ENCODE measurements at regions not wholly inside any gene's neighbourhood (a gene's known extent, or its start where the extent isn't known, plus 50 kb on each side); places are given as distances from the start of the nearest gene placed in this dataset.

GRCh38 chr12:125284945-125285685 is 219.9 kb downstream of the AACS start:
- no peak for DNase-seq (ENCODE audit: low read depth in 2 of 2)
- no peak overlapping the region for H3K4me3 ChIP-seq (replicated peaks in 1 of 2; ENCODE audit: low read depth in 2 of 2, low read length in 2 of 2)
- TF ChIP-seq, protein P1, sequence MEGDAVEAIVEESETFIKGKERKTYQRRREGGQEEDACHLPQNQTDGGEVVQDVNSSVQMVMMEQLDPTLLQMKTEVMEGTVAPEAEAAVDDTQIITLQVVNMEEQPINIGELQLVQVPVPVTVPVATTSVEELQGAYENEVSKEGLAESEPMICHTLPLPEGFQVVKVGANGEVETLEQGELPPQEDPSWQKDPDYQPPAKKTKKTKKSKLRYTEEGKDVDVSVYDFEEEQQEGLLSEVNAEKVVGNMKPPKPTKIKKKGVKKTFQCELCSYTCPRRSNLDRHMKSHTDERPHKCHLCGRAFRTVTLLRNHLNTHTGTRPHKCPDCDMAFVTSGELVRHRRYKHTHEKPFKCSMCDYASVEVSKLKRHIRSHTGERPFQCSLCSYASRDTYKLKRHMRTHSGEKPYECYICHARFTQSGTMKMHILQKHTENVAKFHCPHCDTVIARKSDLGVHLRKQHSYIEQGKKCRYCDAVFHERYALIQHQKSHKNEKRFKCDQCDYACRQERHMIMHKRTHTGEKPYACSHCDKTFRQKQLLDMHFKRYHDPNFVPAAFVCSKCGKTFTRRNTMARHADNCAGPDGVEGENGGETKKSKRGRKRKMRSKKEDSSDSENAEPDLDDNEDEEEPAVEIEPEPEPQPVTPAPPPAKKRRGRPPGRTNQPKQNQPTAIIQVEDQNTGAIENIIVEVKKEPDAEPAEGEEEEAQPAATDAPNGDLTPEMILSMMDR (IDR thresholded peaks at IDR 0.05; ENCODE audit: low read depth, low read length) = no peak

DNA sequence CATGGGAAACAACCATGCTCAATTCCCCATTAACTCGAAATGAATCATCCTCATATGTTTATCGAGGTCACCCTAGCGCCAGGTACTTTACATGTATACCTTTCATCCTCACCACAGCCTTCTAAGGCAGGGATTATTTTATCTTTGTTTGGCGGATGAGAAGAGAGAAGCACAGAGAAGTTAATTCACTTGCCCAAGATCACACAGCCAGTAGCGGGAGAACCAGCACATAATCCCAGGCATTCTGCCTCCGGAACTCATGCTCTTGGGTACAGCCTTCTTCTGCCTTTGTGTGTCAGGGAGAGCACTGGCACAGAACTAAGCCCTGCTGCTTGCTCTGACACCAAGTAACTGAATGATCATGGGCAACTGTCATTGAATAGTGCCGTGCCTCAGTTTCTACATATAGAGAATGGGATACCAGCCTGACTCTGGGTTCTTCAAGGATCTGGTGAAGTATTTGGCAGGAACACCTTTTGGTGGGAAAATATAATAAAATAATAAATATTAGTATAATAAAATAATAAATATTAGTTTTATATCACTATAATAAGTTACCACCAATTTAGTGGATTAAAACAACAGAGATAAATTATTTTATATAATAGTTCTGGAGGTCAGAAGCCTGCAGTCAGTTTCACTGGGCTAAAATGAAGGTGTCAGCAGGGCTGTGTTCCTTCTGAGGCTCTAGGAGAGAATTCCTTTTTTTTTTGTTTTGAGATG is 220.9 kb downstream of the AACS start:
- H3K4me3 ChIP-seq (replicated peaks in 1 of 2; ENCODE audit: low read depth in 2 of 2, low read length in 2 of 2) = no peak overlapping the region
- no peak for DNase-seq (ENCODE audit: low read depth in 2 of 2)
- TF ChIP-seq, protein P1 (IDR thresholded peaks at IDR 0.05; ENCODE audit: low read depth, low read length) = no peak

- TF ChIP-seq, protein P1 (IDR thresholded peaks at IDR 0.05; ENCODE audit: low read depth, low read length) = no peak
- no peak for DNase-seq (ENCODE audit: low read depth in 2 of 2)
- no peak overlapping the region for H3K4me3 ChIP-seq (replicated peaks in 1 of 2; ENCODE audit: low read depth in 2 of 2, low read length in 2 of 2)
These were observed 222.1 kb downstream of the AACS start for GRCh38 chr12:125287155-125287847.

DNA sequence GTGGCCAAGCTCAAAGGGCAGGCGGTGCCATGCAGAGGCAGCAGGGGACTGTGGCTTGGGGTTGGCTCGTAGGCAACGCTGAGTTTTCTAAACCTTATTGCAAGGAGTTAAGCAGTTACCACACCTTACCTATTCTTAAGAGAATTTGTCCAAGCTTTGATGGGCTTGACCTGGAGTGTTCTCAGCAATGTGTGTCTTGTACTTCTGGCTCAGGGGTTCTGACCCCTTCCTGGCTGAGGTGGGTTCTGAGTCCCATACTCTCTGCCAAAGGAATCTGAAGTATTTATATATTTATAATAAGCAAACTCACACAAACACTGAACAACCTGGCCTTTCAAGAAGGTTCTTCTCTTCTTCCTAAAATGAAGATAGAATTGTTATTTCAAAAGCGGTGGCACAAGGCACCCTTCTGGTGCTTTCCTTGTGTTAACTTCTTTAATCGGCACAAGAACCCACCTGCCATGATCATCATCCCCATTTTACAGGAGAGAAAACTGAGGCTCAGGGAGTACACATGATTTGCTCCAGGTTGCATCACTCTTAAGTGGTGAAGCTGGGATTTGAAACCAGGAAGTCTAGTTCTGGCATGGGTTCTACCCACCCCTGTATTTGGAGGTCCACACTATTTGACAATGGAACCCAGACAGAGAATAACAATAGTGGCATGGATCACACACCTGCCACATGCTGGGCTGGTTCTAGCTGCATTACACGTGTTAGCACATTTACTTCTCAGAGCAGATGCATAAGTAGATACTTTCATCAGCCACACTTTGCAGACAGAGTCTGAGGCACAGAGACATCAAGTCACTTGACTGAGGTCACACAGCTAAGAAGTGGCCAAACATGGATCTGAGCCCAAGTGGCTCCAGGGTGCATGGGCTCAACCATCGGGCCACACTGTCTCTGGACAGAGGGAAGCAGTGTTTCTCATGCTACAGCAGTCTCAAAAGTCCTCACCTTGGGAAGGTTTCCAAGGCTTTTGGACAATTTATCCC is 224.0 kb downstream of the AACS start:
- no peak for DNase-seq (ENCODE audit: low read depth in 2 of 2)
- TF ChIP-seq, protein P1 (IDR thresholded peaks at IDR 0.05; ENCODE audit: low read depth, low read length) = no peak
- H3K4me3 ChIP-seq (replicated peaks in 1 of 2; ENCODE audit: low read depth in 2 of 2, low read length in 2 of 2) = no peak overlapping the region

GRCh38 chr12:125289970-125290369 is 224.7 kb downstream of the AACS start:
- no peak overlapping the region for H3K4me3 ChIP-seq (replicated peaks in 1 of 2; ENCODE audit: low read depth in 2 of 2, low read length in 2 of 2)
- DNase-seq (ENCODE audit: low read depth in 2 of 2) = no peak
- TF ChIP-seq, protein P1 (IDR thresholded peaks at IDR 0.05; ENCODE audit: low read depth, low read length) = no peak

GRCh38 chr12:125292700-125293099 is 227.5 kb downstream of the AACS start:
- TF ChIP-seq, protein P1 (IDR thresholded peaks at IDR 0.05; ENCODE audit: low read depth, low read length) = no peak
- no peak overlapping the region for H3K4me3 ChIP-seq (replicated peaks in 1 of 2; ENCODE audit: low read depth in 2 of 2, low read length in 2 of 2)
- DNase-seq (ENCODE audit: low read depth in 2 of 2) = no peak

Data from cardiac fibroblast (primary cell).